DND-41 (cell line): ENCODE measurements at regions not wholly inside any gene's neighbourhood (a gene's known extent, or its start where the extent isn't known, plus 50 kb on each side); places are given as distances from the start of the nearest gene placed in this dataset.
"Not testable (repeated sequence)": the region's sequence is repeated elsewhere in the genome, so short reads cannot be mapped to it uniquely, and the experiment has no call there.

Source experiments
- EZH2 ChIP-seq: IDR thresholded peaks from 3 replicates; pipeline ENCODE4 v1.6.1; 2012; ENCODE audit warnings: borderline replicate concordance, low read depth, mild to moderate bottlenecking, moderate library complexity, low read length, inconsistent platforms; ENCODE audit not compliant: severe bottlenecking
- TF ChIP-seq, protein P1 (sequence below): IDR thresholded peaks from 2 replicates; pipeline ENCODE4 v1.5.1; 2012; ENCODE audit warnings: borderline replicate concordance, low read length, moderate library complexity, mild to moderate bottlenecking; ENCODE audit not compliant: poor library complexity, severe bottlenecking; ENCODE audit errors: extremely low read depth

GRCh38 chr2:87077124-87077446 lies 55.4 kb upstream of the PLGLB1 start:
- TF ChIP-seq, protein P1, sequence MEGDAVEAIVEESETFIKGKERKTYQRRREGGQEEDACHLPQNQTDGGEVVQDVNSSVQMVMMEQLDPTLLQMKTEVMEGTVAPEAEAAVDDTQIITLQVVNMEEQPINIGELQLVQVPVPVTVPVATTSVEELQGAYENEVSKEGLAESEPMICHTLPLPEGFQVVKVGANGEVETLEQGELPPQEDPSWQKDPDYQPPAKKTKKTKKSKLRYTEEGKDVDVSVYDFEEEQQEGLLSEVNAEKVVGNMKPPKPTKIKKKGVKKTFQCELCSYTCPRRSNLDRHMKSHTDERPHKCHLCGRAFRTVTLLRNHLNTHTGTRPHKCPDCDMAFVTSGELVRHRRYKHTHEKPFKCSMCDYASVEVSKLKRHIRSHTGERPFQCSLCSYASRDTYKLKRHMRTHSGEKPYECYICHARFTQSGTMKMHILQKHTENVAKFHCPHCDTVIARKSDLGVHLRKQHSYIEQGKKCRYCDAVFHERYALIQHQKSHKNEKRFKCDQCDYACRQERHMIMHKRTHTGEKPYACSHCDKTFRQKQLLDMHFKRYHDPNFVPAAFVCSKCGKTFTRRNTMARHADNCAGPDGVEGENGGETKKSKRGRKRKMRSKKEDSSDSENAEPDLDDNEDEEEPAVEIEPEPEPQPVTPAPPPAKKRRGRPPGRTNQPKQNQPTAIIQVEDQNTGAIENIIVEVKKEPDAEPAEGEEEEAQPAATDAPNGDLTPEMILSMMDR = not testable (repeated sequence)
- TF ChIP-seq EZH2 = not testable (repeated sequence)
